Epithelial cell of esophagus (primary cell): ENCODE measurements at regions not wholly inside any gene's neighbourhood (a gene's known extent, or its start where the extent isn't known, plus 50 kb on each side); places are given as distances from the start of the nearest gene placed in this dataset.

ENCODE experiments used
- DNase-seq: peaks from one replicate; pipeline ENCODE4 v3.0.0; 2010; ENCODE audit warnings: low read depth
- H3K4me3 ChIP-seq: 2 replicates; pipeline ENCODE4 v1.5.1; 2011; ENCODE audit warnings: mild to moderate bottlenecking, low read length, control low read depth
- TF ChIP-seq, protein P1 (sequence below): IDR thresholded peaks from 2 replicates; pipeline ENCODE4 v1.5.1; 2011; ENCODE audit warnings: low read depth, mild to moderate bottlenecking, low read length, control low read depth, inconsistent platforms; ENCODE audit not compliant: insufficient read depth; ENCODE audit errors: missing control alignments

DNA sequence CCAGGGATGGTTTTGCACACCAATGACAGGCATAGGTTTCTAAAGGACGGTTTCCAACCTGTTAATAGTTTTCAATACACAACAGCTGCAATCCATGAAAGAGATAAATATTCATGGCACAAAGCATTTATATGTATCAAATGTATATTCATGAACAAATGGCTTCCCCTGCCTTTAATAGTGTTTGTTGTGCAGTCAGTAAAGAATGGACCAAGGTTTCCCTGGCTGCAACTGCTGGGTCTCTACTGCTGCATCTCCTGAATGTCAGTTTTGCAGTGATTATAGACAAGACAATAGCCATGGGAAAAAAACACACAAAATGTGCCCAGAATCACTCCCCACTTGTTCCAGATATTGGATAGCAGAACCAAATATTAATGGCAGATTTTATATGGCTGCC is 284.1 kb downstream of the BTG1 start:
- no peak overlapping the region for H3K4me3 ChIP-seq
- DNase-seq = no peak
- TF ChIP-seq, protein P1, sequence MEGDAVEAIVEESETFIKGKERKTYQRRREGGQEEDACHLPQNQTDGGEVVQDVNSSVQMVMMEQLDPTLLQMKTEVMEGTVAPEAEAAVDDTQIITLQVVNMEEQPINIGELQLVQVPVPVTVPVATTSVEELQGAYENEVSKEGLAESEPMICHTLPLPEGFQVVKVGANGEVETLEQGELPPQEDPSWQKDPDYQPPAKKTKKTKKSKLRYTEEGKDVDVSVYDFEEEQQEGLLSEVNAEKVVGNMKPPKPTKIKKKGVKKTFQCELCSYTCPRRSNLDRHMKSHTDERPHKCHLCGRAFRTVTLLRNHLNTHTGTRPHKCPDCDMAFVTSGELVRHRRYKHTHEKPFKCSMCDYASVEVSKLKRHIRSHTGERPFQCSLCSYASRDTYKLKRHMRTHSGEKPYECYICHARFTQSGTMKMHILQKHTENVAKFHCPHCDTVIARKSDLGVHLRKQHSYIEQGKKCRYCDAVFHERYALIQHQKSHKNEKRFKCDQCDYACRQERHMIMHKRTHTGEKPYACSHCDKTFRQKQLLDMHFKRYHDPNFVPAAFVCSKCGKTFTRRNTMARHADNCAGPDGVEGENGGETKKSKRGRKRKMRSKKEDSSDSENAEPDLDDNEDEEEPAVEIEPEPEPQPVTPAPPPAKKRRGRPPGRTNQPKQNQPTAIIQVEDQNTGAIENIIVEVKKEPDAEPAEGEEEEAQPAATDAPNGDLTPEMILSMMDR = no peak

DNA sequence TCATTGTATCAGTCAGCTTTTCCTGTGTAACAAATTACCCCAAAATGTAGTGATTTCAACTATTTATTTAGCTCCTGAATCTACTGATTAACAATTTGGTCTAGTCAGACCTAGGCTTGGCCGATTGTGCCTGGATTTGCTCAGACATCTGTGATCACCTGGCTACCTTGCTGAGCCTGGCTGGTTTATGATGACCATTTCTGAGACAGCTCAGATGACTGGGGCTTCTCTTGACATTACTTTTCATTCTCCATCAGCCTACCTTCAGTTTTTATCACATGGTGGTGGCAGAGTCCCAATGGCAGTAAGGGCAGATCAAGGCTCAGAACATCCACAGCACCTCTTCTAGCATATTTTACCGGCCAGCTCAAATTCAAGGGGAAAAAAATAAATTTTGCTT is 286.3 kb downstream of the BTG1 start:
- TF ChIP-seq, protein P1 = no peak
- H3K4me3 ChIP-seq = no peak overlapping the region
- no peak for DNase-seq

GRCh38 chr12:91857813-91858542 is 287.7 kb downstream of the BTG1 start:
- no peak overlapping the region for H3K4me3 ChIP-seq
- DNase-seq = no peak
- TF ChIP-seq, protein P1 = no peak

DNA sequence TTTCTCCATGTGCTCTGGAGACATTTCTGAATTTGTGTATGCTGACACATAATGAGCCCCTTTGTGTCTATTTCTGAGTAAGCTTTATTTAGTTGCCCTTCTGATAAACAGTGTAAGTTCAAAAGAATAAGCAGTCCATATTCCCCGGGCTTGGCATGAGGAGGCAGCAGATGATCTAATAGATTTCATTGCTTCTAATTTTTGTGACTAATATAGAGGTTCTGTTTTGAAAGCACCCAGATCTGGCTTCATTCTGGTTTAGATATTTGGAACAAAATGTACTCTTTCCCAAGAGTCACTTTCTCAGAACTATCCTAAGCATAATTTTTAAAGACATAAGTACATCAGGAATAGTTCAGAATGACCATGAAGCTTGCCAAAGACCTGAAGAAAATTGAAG is 290.9 kb downstream of the BTG1 start:
- TF ChIP-seq, protein P1 = peak; percentile 16
- peak; percentile 15 for DNase-seq
- H3K4me3 ChIP-seq = no peak overlapping the region

GRCh38 chr12:91853350-91854127 is 292.1 kb downstream of the BTG1 start:
- TF ChIP-seq, protein P1 = no peak
- DNase-seq = no peak
- H3K4me3 ChIP-seq = no peak overlapping the region

- TF ChIP-seq, protein P1 = no peak
- DNase-seq = no peak
- H3K4me3 ChIP-seq = no peak overlapping the region
Measured at GRCh38 chr12:91852634-91853033, 293.0 kb downstream of the BTG1 start.
